Stomach (tissue), 8 donors: ENCODE measurements at regions not wholly inside any gene's neighbourhood (a gene's known extent, or its start where the extent isn't known, plus 50 kb on each side); places are given as distances from the start of the nearest gene placed in this dataset.

Experiments used
- DNase-seq, 2 donors: peaks; one replicate each; pipeline versions ENCODE4 v3.0.0 to v3.0.0-alpha.2; 2013 to 2019
- H3K27ac ChIP-seq, 5 donors: fragments of 200-600 bp in 4 of 5; sonication (generic) in 4 of 5; one replicate each; pipeline ENCODE4 v1.5.1; 2013 to 2019; ENCODE audit warnings: mild to moderate bottlenecking in 1 of 5, moderate library complexity in 1 of 5
- H3K27me3 ChIP-seq, 3 donors: fragments of 200-600 bp; sonication (generic); one replicate each; pipeline ENCODE4 v1.5.1; 2017 to 2019; ENCODE audit warnings: mixed run types in 1 of 3
- H3K36me3 ChIP-seq, 4 donors: fragments of 200-600 bp; sonication (generic); 1 replicate in 3 of 4; 2 replicates in 1 of 4; pipeline ENCODE4 v1.5.1; 2016 to 2019
- H3K4me1 ChIP-seq, 4 donors: fragments of 200-600 bp; sonication (generic); one replicate each; pipeline ENCODE4 v1.5.1; 2016 to 2019
- H3K4me3 ChIP-seq, 4 donors: fragments of 200-600 bp; sonication (generic) in 3 of 4; one replicate each; pipeline ENCODE4 v1.5.1; 2016 to 2019; ENCODE audit warnings: mild to moderate bottlenecking in 1 of 4
- H3K9me3 ChIP-seq, 4 donors: fragments of 200-600 bp; sonication (generic); one replicate each; pipeline ENCODE4 v1.5.1; 2016 to 2019
- EP300 ChIP-seq: sonication (generic); formaldehyde crosslinking; IDR thresholded peaks from one replicate; pipeline ENCODE4 v1.6.1; 2017; ENCODE audit warnings: antibody characterized with exemption
- POLR2A ChIP-seq, 4 donors: fragments of 450-650 bp; IDR thresholded peaks; one replicate each; pipeline ENCODE4 v1.6.1; 2016; ENCODE audit warnings: antibody characterized with exemption in 4 of 4, control low read depth in 2 of 4, mild to moderate bottlenecking in 1 of 4, moderate library complexity in 1 of 4
- POLR2AphosphoS5 ChIP-seq, 3 donors: sonication (generic); formaldehyde crosslinking; IDR thresholded peaks; one replicate each; pipeline ENCODE4 v1.6.1; 2016; ENCODE audit warnings: antibody characterized with exemption in 3 of 3
- WGBS, 5 donors: extraction: QIAGEN DNeasy Blood & Tissue Kit in 3 of 5; methylation state at CpG; one replicate each; pipeline versions ENCODE4 v1.1.5 to v1.1.7; 2013 to 2018; 5-methylcytosine and 5-hydroxymethylcytosine counted together
- intact Hi-C: fragments of 100-400 bp; cut with DNase I; formaldehyde crosslinking; loops from one replicate; pipeline ENCODE4 v1.15.1; 2023; ENCODE audit warnings: low total_unique reads
- TF ChIP-seq, protein P1 (sequence below), 7 experiments: fragments of 450-650 bp in 4 of 7; fragments of 200-600 bp in 3 of 7; sonication (generic) in 3 of 7; IDR thresholded peaks; one replicate each; pipeline ENCODE4 v1.5.1; 2016 to 2019; ENCODE audit warnings: antibody characterized with exemption in 7 of 7, control low read depth in 2 of 7, mild to moderate bottlenecking in 1 of 7
- donor health status: healthy with polysubstance abuse.
- donor health status: Bipolar disorder and iron deficiency.
- donor health status: healthy.

DNA sequence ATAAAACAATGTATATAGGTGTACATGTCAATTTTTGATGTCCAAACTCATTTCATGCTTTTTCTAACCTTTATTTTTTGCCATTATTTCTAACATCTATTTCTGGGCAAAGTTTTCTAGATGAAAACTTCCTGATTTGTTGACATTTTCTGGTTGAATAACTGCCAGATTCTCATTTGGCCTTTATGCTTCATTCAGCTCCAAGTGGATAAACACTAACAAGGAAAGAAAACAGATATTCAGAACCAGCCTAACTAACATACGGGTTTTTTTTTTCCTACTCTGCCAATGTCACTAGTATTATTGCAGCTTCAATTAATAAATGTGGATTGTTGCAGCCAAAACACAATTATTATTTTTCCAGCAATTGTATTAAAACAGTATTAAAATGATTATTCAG is 50.9 kb upstream of the RAP1GDS1 start:
- intact Hi-C loops = no loop called here
- TF ChIP-seq, protein P1, sequence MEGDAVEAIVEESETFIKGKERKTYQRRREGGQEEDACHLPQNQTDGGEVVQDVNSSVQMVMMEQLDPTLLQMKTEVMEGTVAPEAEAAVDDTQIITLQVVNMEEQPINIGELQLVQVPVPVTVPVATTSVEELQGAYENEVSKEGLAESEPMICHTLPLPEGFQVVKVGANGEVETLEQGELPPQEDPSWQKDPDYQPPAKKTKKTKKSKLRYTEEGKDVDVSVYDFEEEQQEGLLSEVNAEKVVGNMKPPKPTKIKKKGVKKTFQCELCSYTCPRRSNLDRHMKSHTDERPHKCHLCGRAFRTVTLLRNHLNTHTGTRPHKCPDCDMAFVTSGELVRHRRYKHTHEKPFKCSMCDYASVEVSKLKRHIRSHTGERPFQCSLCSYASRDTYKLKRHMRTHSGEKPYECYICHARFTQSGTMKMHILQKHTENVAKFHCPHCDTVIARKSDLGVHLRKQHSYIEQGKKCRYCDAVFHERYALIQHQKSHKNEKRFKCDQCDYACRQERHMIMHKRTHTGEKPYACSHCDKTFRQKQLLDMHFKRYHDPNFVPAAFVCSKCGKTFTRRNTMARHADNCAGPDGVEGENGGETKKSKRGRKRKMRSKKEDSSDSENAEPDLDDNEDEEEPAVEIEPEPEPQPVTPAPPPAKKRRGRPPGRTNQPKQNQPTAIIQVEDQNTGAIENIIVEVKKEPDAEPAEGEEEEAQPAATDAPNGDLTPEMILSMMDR (IDR thresholded peaks at IDR 0.05) = no peak
- TF ChIP-seq POLR2AphosphoS5 (IDR thresholded peaks at IDR 0.05) (no peak), POLR2A (IDR thresholded peaks at IDR 0.05) (no peak), EP300 (no peak)
- Histone ChIP-seq H3K27me3 (no peaks in the 10 kb centered on the region), H3K4me3 (no peak overlapping the region), H3K36me3 (no peaks in the 10 kb centered on the region), H3K27ac (no peak overlapping the region), H3K9me3 (no peaks in the 10 kb centered on the region), H3K4me1 (no peaks in the 10 kb centered on the region)
- DNase-seq = no peak
- WGBS, 5 donors = 16 to 50% (median 38%) methylated on average over 1 of the region's 1 CpG

DNA sequence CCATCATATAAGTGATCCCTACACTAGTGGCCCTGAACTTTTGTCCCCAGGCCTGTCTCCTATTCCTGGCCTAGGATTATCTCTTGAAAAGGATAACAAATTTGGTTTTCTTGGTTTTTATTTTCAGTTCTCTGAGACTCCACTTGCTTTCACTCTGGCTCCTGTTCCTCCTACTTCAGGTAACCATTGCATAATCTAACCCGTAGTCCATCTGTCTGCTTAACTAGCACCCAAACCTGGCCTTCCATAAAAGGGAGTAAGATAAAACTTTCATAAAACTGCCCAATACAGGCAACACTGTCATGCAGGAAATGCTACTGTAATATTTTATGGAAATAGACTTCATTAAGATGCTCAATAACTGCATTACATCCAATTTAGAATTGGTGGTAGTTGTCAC is 52.1 kb upstream of the RAP1GDS1 start:
- DNase-seq = no peak
- H3K36me3 ChIP-seq = no peaks in the 10 kb centered on the region
- TF ChIP-seq POLR2A (IDR thresholded peaks at IDR 0.05) (no peak), EP300 (no peak), POLR2AphosphoS5 (IDR thresholded peaks at IDR 0.05) (no peak)
- TF ChIP-seq, protein P1 (IDR thresholded peaks at IDR 0.05) = no peak
- intact Hi-C loops = no loop called here
- H3K4me3 ChIP-seq = no peak overlapping the region
- no peak overlapping the region for H3K27ac ChIP-seq
- H3K4me1 ChIP-seq = no peaks in the 10 kb centered on the region
- WGBS, 5 donors = 82 to 90% (median 85%) methylated on average over 1 of the region's 1 CpG
- no peaks in the 10 kb centered on the region for H3K9me3 ChIP-seq
- no peaks in the 10 kb centered on the region for H3K27me3 ChIP-seq

DNA sequence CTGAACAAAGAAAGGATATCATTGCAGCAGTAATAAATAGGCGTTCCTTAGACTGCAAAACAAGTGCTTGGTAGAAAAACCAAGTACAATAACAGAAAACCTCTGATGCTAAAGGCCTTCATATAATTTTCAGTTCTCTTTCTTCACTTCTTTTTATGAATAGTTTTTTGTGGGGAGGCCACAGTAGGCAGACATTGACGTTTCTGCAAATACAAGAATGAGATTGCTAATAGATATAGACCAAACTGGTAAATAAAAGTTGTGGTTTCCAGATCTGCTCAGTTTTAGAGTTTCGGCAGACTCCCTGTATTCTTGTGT is 57.0 kb upstream of the RAP1GDS1 start:
- Histone ChIP-seq H3K4me3 (no peak overlapping the region), H3K4me1 (no peaks in the 10 kb centered on the region), H3K9me3 (peaks cover 0 to 8% (median 2%) of the 10 kb centered on the region in 4 donors), H3K27me3 (no peaks in the 10 kb centered on the region), H3K27ac (no peak overlapping the region), H3K36me3 (no peaks in the 10 kb centered on the region)
- no peak for DNase-seq
- WGBS, 5 donors = 58 to 80% (median 61%) methylated on average over 3 of the region's 3 CpGs
- TF ChIP-seq, protein P1 (IDR thresholded peaks at IDR 0.05) = no peak
- no peak for TF ChIP-seq POLR2AphosphoS5 (IDR thresholded peaks at IDR 0.05)
- TF ChIP-seq EP300 = no peak
- TF ChIP-seq POLR2A (IDR thresholded peaks at IDR 0.05) = no peak
- intact Hi-C loops = no loop called here

DNA sequence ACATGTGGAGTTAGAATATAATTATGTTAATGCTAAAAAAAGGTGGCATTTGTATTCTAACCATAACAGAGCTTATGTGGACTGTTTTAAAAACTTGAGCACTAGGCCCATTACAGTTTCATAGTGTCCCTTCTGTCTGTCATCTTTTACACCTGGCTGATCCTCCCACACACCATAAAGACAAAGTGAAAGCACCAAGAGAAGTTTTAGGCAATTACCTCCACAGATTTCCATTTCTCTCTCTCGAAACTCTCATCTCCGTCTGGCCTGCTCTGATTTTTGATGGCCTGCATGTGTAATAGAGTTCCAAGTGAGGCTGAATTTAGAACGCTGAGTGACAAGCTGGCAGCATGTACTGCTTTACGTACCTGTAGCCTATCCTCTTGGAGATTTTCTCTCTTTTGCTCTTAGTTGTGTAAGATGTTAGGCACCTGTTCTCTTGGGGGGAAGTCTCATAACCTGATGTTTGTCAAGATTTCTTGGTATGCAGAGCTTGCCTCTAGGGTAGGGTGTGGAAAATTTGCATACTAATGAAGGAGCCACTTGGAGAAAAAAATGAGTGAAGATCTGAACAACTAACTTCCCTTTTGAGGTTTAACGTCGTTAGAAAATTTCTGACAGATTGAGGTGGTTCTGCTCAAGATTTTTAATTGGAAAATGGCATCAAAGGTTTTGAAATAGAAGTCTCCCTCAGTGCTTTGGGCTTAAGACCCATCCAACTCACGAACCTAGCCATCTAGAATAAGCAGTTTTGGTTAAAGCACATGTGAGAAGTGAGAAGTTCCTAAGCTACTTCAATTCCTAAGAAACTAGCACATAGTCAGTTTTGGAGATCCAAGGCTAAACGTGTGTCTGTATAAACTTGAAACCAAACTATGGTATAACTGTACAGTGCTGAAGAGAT is 57.6 kb upstream of the RAP1GDS1 start:
- Histone ChIP-seq H3K9me3 (peaks cover 0 to 8% (median 2%) of the 10 kb centered on the region in 4 donors), H3K27ac (no peak overlapping the region), H3K27me3 (no peaks in the 10 kb centered on the region), H3K4me3 (no peak overlapping the region), H3K4me1 (no peaks in the 10 kb centered on the region), H3K36me3 (no peaks in the 10 kb centered on the region)
- WGBS, 5 donors = 71 to 74% (median 73%) methylated on average over 8 of the region's 8 CpGs
- no peak for DNase-seq
- no peak for TF ChIP-seq EP300
- intact Hi-C loops = no loop called here

DNA sequence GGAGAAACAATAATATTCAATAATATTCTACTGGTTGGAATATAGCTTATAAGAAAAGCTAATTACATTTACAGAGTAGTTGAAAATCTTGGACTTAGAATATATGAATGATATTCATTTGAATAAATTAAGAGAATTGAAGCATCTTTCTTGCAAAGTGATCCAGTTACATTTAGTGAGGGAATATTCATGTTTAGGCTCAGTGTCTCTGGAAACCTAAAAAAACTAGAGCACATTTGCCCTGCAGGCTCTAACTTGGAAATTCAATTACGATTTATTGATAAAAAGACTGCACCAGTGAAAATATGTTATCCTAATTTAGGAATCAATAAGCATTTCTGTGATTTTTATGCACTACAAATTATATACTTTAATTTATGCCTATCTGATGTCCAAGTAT is 58.3 kb upstream of the RAP1GDS1 start:
- TF ChIP-seq EP300 (no peak), POLR2AphosphoS5 (IDR thresholded peaks at IDR 0.05) (no peak), POLR2A (IDR thresholded peaks at IDR 0.05) (no peak)
- TF ChIP-seq, protein P1 (IDR thresholded peaks at IDR 0.05) = no peak
- Histone ChIP-seq H3K4me1 (no peaks in the 10 kb centered on the region), H3K27ac (no peak overlapping the region), H3K4me3 (no peak overlapping the region), H3K27me3 (no peaks in the 10 kb centered on the region), H3K9me3 (peaks cover 0 to 8% (median 5%) of the 10 kb centered on the region in 4 donors), H3K36me3 (no peaks in the 10 kb centered on the region)
- no peak for DNase-seq
- WGBS, 5 donors = 80 to 95% (median 85%) methylated on average over 1 of the region's 1 CpG
- intact Hi-C loops = no loop called here
